ENCODE measurements at regions not wholly inside any gene's neighbourhood (a gene's known extent, or its start where the extent isn't known, plus 50 kb on each side); places are given as distances from the start of the nearest gene placed in this dataset.

DNA sequence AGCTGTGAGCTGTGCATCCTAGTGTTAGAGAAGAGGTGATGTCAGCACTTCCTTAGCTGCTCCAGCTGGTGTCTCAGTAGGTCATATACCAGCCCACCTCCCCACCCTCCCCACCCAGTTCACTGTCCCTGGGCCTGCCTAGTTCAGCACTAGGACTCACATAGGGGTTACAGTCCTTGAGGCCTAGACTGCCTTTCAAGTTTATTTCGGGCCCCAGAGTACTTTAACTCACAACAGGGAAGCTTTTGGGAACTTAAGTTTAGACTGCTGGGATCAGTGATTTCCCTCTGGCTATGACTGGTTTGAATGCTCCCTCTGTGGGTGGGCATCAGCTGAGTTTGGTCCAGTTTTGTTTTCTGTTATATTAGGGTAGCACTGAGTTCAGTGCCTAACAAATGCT, 139.2 kb upstream of the MMS22L start:
- TF ChIP-seq, protein P1, sequence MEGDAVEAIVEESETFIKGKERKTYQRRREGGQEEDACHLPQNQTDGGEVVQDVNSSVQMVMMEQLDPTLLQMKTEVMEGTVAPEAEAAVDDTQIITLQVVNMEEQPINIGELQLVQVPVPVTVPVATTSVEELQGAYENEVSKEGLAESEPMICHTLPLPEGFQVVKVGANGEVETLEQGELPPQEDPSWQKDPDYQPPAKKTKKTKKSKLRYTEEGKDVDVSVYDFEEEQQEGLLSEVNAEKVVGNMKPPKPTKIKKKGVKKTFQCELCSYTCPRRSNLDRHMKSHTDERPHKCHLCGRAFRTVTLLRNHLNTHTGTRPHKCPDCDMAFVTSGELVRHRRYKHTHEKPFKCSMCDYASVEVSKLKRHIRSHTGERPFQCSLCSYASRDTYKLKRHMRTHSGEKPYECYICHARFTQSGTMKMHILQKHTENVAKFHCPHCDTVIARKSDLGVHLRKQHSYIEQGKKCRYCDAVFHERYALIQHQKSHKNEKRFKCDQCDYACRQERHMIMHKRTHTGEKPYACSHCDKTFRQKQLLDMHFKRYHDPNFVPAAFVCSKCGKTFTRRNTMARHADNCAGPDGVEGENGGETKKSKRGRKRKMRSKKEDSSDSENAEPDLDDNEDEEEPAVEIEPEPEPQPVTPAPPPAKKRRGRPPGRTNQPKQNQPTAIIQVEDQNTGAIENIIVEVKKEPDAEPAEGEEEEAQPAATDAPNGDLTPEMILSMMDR (conservative IDR thresholded peaks at IDR 0.05; ENCODE audit: low read length): no peak
- no peak for TF ChIP-seq EZH2phosphoT487 (IDR thresholded peaks at IDR 0.05; ENCODE audit: borderline replicate concordance)
